HG03342 (cell line): ENCODE measurements at regions not wholly inside any gene's neighbourhood (a gene's known extent, or its start where the extent isn't known, plus 50 kb on each side); places are given as distances from the start of the nearest gene placed in this dataset.

Experiments
- ATAC-seq: cut with Tn5 transposase; IDR thresholded peaks from one replicate; pipeline ENCODE4 v1.9.1; 2021; ENCODE audit warnings: mild to moderate bottlenecking, moderate library complexity; ENCODE audit not compliant: unreplicated experiment

GRCh38 chr5:173760461-173761177 lies 127.5 kb upstream of the CPEB4 start:
- ATAC-seq = no peak

GRCh38 chr5:173761178-173761513 lies 127.0 kb upstream of the CPEB4 start:
- no peak for ATAC-seq

DNA sequence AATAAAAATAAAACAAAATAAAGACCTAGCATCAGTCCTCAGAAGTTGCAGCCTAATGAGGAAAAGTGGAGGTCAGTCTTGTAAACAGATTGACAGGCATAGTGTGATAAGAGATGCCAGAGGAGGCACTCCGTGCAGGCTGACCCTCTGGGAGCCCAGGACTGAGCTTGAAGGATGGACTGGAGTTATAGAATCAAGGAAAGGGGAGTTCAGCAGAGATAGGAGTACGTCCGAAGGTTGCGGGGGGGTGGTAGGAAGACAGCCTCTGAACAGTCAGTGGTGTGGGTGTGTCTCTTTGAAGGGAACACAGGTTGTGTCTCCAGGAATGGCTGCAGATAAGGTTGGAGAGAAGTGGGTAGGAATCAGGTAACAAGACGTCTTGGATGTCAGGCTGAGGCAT lies 126.1 kb upstream of the CPEB4 start:
- ATAC-seq = no peak

- ATAC-seq = no peak
Observed at GRCh38 chr5:173762930-173763329, 125.2 kb upstream of the CPEB4 start.

- no peak for ATAC-seq
Observed at GRCh38 chr5:173763410-173763809, 124.7 kb upstream of the CPEB4 start.

DNA sequence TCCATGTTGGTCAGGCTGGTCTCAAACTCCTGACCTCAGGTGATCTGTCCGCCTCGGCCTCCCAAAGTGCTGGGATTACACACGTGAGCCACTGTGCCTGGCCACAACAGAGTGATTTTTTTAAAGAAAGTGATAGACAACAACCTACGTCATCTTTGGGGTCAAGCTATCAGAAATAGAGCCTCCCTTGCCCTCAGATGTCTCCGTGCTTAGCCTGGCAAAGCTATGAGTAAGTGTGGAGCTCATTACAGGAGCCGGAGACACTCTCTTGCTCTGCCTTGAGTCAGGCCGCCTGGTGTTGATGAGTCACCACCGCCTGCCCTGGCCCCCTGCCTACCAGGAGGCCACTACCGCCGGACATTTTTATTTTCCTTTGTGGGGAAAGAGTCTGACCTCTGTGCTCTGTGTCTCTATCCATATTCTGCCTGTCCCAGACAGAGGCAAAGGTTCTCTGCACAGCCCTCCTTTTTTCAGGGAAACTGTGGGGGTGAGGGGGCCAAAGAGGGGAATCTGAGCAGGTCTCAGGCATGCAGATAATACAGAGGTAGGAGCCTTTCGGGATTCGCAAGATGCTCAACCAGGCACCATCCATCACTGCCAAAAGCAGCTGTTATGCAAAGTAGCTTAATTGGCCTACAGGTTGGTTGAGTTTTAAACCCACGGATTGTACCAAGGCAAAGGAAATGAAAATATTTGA lies 123.7 kb upstream of the CPEB4 start:
- ATAC-seq = no peak

GRCh38 chr5:173765029-173765644 lies 123.0 kb upstream of the CPEB4 start:
- no peak for ATAC-seq

DNA sequence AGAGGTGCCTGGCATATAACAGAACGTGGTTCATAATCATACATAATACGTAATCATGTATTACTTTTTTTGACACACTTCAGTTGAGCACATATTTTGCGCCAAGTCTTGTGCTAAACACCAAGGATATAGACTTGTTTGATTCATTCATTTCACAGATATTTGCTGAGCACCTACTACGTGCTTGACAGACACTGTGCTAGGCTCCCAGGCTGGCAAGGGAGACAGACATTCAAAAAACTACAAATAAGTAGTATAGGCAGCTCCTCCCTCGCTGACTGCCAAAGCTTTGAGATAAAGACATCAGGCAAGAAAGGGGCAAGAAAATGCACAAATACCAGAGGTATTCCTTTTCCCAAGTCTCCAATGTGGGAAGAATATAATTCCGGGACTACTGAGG lies 122.5 kb upstream of the CPEB4 start:
- no peak for ATAC-seq

DNA sequence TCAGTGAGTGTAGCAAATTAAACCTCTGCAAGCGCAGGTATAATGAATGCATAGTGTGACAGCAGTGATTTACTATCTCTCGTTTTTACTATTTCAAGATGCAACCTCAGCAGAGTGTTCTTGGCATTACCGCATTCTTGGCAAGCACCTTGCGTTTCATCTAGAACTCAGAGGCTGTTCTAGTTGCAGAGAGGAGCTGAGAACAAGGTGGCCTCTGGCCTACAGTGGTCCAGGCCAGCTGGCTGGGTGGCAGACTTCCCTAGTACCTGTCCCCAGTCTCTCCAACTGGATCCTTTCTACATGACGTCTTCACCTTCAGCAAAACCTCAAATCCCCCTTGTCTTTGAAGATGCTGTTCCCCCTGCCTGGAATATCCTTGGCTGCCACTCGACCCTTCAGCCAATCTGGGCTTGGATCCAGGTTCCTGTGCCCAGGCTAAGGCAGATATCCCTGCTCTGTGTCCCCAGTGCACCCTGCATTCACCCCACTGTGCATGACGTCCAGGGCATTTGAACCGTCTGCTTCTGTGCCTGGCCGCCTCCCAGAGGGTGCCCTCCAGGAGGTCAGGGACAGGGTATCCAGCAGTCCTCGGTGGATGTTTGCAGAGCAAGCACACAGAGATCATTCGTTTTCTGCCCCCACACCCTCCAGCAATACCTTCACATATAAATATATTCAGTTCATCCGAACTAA lies 120.4 kb upstream of the CPEB4 start:
- ATAC-seq = no peak

DNA sequence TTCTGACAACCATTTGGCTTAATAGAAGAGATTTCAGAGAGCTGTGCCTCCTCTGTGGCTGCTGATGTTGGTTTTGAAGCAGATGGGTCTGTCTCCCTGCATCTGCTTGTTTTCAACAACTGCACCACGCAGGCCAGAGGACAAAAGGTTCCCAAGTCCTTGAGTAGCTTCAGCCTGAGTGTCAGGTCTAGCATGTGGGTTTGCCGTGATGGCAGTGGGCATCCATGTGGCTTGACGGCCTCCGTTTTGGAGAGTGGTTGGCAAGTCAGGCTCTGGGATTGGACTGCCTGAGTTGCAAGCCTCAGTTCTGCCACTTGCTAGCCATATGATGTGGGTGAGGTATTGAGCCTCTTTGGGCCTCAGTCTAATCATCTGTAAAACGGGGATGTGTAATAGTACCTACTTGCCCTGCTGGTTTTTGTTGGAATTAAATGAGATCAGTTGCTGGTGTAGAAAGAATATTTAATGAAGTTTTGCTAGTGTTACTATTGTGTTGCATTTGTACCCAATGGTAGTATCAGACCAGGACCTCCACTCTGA lies 119.8 kb upstream of the CPEB4 start:
- ATAC-seq = no peak

- ATAC-seq = no peak
Observed at GRCh38 chr5:173768891-173769290, 119.3 kb upstream of the CPEB4 start.

DNA sequence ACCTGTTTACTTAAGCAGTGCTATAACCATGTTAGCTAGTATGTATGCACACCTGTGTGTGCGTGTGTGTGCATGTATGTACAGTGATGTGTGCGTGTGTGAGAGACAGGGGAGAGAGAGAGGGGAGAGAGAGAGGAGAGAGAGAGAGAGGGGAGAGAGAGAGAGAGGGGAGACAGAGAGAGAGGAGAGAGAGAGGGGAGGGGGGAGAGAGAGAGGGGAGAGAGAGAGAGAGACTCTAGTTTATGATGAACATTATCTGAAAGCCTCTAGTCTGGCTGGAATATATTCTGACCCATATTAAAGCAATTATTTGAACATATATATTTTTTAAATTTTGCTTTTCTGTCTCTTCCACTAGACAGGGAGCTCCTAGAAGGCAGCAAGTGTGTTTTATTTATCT lies 117.5 kb upstream of the CPEB4 start:
- ATAC-seq = no peak

- ATAC-seq = no peak
Observed at GRCh38 chr5:173771121-173771724, 116.9 kb upstream of the CPEB4 start.

DNA sequence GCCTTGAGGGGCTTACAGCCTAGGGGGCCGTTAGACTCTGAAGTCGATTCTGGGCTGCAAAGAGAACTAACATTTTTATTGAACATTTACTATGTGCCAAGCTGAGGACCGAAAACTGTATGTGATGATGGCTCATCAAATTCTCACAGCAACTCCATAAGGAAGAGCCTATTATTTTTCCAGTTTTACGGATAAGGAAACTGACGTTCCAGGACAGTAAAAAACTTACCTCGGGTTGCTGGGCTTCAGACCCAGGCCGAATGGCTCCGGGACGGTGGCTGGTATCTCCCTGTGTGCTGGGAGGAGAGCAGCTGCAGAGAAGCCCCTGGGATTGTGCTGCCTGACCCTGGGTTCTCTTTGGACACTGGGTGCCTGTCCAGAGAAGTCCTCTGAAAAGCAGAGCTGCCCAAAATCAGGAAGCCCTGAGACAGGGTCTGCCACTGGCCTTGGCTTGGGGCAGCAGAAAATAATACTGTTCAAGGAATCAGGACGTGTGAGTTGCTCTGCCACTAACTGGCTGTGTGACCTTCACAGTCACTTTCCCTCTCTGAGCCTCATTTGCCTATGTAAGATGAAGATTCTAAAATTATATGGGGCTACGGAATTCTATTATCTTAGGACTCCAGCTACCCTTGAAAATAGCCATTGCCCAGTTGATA lies 116.3 kb upstream of the CPEB4 start:
- no peak for ATAC-seq

GRCh38 chr5:173772384-173773059 lies 115.6 kb upstream of the CPEB4 start:
- ATAC-seq = no peak

GRCh38 chr5:173774271-173774761 lies 113.8 kb upstream of the CPEB4 start:
- ATAC-seq = no peak

DNA sequence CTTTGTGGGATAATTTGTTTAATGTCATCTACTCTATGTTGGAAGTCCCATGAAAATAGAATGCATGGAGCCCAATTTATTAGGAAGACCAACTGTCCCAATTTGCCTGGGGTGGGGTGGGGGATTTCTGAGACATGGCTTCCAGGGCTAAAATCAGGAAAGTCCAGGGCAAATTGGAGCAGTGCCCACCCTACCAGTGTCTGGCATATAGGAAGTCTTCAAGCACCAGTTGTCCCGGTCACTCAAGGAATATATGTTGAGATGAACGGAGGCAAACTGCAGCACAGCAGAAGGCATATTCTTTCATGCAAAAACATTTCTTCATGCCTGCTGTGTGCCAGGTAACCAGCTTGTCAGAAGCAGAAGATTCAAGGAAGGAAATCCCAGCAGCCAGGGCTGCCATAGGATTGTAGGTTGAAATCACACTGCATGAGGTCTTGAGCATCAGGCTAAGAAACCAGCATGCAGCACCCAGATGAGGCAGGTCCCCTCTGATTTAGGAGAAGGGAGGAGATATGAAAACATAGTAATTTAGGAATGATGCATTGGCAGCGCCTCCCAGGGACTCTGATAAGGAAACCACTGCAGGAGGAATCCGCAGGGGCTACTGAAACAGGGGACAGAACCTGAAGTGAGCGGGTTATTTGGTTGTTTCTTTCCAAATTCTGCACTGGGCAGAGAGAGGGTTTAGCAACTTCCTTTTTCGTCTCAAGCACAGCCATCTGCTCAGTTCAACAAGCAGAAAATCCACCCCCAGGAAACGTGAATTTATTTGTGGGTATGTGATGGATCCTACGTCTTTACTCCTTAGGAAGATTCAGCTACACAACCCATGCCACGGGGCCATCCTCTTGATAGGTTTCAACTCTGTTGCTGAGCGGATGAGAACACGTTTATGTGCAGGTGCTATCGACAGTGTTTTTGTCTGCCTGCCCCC lies 112.6 kb upstream of the CPEB4 start:
- no peak for ATAC-seq

DNA sequence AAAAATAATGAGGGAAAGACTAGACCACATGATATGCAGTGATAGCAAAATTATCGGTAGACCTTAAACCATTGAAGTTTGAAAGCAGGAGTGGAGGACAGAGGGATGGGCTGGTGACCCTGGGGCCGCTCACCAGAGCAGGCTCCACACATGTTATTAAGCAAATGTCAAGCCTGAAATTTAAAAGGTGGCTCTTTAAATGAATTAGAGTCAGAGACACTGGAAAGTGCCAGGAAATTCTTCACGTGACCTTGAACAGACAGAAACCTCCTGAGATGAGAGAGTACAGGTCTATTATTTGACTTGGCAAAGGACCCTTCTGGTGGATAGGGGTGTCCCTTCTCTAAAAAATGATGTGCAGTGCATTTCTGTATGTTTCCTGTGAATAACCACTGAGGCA lies 111.0 kb upstream of the CPEB4 start:
- ATAC-seq = no peak

- ATAC-seq = no peak
Observed at GRCh38 chr5:173777674-173778073, 110.5 kb upstream of the CPEB4 start.
